ENCODE measurements at regions not wholly inside any gene's neighbourhood (a gene's known extent, or its start where the extent isn't known, plus 50 kb on each side); places are given as distances from the start of the nearest gene placed in this dataset.
A peak's percentile ranks its signal among the peaks of the same experiment; 100 is the strongest.

- Histone ChIP-seq H3K27ac (ENCODE audit: low read length) (no peak overlapping the region), H3K27me3 (ENCODE audit: control insufficient read depth, insufficient read depth, low read length) (no peaks in the 10 kb centered on the region), H3K9me3 (replicated peaks; ENCODE audit: control insufficient read depth, low read depth, low read length) (no peaks in the 10 kb centered on the region), H3K4me3 (ENCODE audit: low read length) (no peak overlapping the region), H3K4me1 (ENCODE audit: control insufficient read depth, insufficient read depth, low read length) (no peaks in the 10 kb centered on the region), H3K36me3 (ENCODE audit: control insufficient read depth, insufficient read depth, low read length) (no peaks in the 10 kb centered on the region)
- no peak for DNase-seq
These were observed 286.4 kb downstream of the PTBP2 start for GRCh38 chr1:97007840-97008604.

- Histone ChIP-seq H3K4me1 (ENCODE audit: control insufficient read depth, insufficient read depth, low read length) (no peaks in the 10 kb centered on the region), H3K27ac (ENCODE audit: low read length) (no peak overlapping the region), H3K9me3 (replicated peaks; ENCODE audit: control insufficient read depth, low read depth, low read length) (no peaks in the 10 kb centered on the region), H3K36me3 (ENCODE audit: control insufficient read depth, insufficient read depth, low read length) (no peaks in the 10 kb centered on the region), H3K4me3 (ENCODE audit: low read length) (no peak overlapping the region), H3K27me3 (ENCODE audit: control insufficient read depth, insufficient read depth, low read length) (no peaks in the 10 kb centered on the region)
- DNase-seq, result no peak
- WGBS (ENCODE audit: insufficient coverage), result 97% methylated on average over 4 of the region's 5 CpGs
These were observed 289.1 kb downstream of the PTBP2 start for GRCh38 chr1:97010566-97011264.

- Histone ChIP-seq H3K36me3 (ENCODE audit: control insufficient read depth, insufficient read depth, low read length) (no peaks in the 10 kb centered on the region), H3K4me3 (ENCODE audit: low read length) (no peak overlapping the region), H3K27ac (ENCODE audit: low read length) (no peak overlapping the region), H3K4me1 (ENCODE audit: control insufficient read depth, insufficient read depth, low read length) (no peaks in the 10 kb centered on the region), H3K9me3 (replicated peaks; ENCODE audit: control insufficient read depth, low read depth, low read length) (no peaks in the 10 kb centered on the region), H3K27me3 (ENCODE audit: control insufficient read depth, insufficient read depth, low read length) (no peaks in the 10 kb centered on the region)
- DNase-seq, result peak; percentile 78
- 33% methylated on average over 1 of the region's 2 CpGs for WGBS (ENCODE audit: insufficient coverage)
These were observed 291.6 kb downstream of the PTBP2 start for GRCh38 chr1:97013136-97013535.

GRCh38 chr1:97013941-97014340 is 292.4 kb downstream of the PTBP2 start:
- DNase-seq, result peak; percentile 74
- no peaks in the 10 kb centered on the region for H3K9me3 ChIP-seq (replicated peaks; ENCODE audit: control insufficient read depth, low read depth, low read length)
- H3K27ac ChIP-seq (ENCODE audit: low read length), result no peak overlapping the region
- WGBS (ENCODE audit: insufficient coverage), result no CpG with 5 or more reads among the region's 1 CpG
- H3K36me3 ChIP-seq (ENCODE audit: control insufficient read depth, insufficient read depth, low read length), result no peaks in the 10 kb centered on the region
- no peaks in the 10 kb centered on the region for H3K4me1 ChIP-seq (ENCODE audit: control insufficient read depth, insufficient read depth, low read length)
- no peak overlapping the region for H3K4me3 ChIP-seq (ENCODE audit: low read length)
- H3K27me3 ChIP-seq (ENCODE audit: control insufficient read depth, insufficient read depth, low read length), result no peaks in the 10 kb centered on the region

GRCh38 chr1:97014426-97014825 is 292.8 kb downstream of the PTBP2 start:
- Histone ChIP-seq H3K4me3 (ENCODE audit: low read length) (no peak overlapping the region), H3K4me1 (ENCODE audit: control insufficient read depth, insufficient read depth, low read length) (no peaks in the 10 kb centered on the region), H3K9me3 (replicated peaks; ENCODE audit: control insufficient read depth, low read depth, low read length) (no peaks in the 10 kb centered on the region), H3K27ac (ENCODE audit: low read length) (no peak overlapping the region), H3K27me3 (ENCODE audit: control insufficient read depth, insufficient read depth, low read length) (no peaks in the 10 kb centered on the region), H3K36me3 (ENCODE audit: control insufficient read depth, insufficient read depth, low read length) (no peaks in the 10 kb centered on the region)
- WGBS (ENCODE audit: insufficient coverage), result no CpG with 5 or more reads among the region's 1 CpG
- DNase-seq, result no peak

GRCh38 chr1:97017895-97018294 is 296.3 kb downstream of the PTBP2 start:
- no peak for DNase-seq

More at GRCh38 chr1:97017895-97018294, 296.3 kb downstream of the PTBP2 start:
- WGBS (ENCODE audit: insufficient coverage), result 67% methylated on average over 1 of the region's 2 CpGs
- no peak overlapping the region for H3K4me3 ChIP-seq (ENCODE audit: low read length)
- H3K27ac ChIP-seq (ENCODE audit: low read length), result no peak overlapping the region
- no peaks in the 10 kb centered on the region for H3K27me3 ChIP-seq (ENCODE audit: control insufficient read depth, insufficient read depth, low read length)
- no peaks in the 10 kb centered on the region for H3K9me3 ChIP-seq (replicated peaks; ENCODE audit: control insufficient read depth, low read depth, low read length)
- no peaks in the 10 kb centered on the region for H3K4me1 ChIP-seq (ENCODE audit: control insufficient read depth, insufficient read depth, low read length)
- H3K36me3 ChIP-seq (ENCODE audit: control insufficient read depth, insufficient read depth, low read length), result no peaks in the 10 kb centered on the region

Data from muscle of leg (tissue), 3 donors.